Uterus (tissue), 2 donors: ENCODE measurements at regions not wholly inside any gene's neighbourhood (a gene's known extent, or its start where the extent isn't known, plus 50 kb on each side); places are given as distances from the start of the nearest gene placed in this dataset.

Source experiments
- CTCF ChIP-seq, 4 experiments: fragments of 200-600 bp in 2 of 4; fragments of 450-650 bp in 2 of 4; sonication (generic) in 2 of 4; IDR thresholded peaks; one replicate each; pipeline ENCODE4 v1.5.1; 2016 to 2019; ENCODE audit warnings: antibody characterized with exemption in 4 of 4, mild to moderate bottlenecking in 2 of 4, moderate library complexity in 1 of 4
- POLR2A ChIP-seq, 2 donors: fragments of 450-650 bp; IDR thresholded peaks; one replicate each; pipeline ENCODE4 v1.6.1; 2016; ENCODE audit warnings: antibody characterized with exemption in 2 of 2, mild to moderate bottlenecking in 1 of 2, moderate library complexity in 1 of 2

- no peak for TF ChIP-seq CTCF (IDR thresholded peaks at IDR 0.05)
- TF ChIP-seq POLR2A (IDR thresholded peaks at IDR 0.05) = no peak
Observed at GRCh38 chr7:81120803-81121202, 202.0 kb upstream of the SEMA3C start.
